IPS-18a (cell line): ENCODE measurements at regions not wholly inside any gene's neighbourhood (a gene's known extent, or its start where the extent isn't known, plus 50 kb on each side); places are given as distances from the start of the nearest gene placed in this dataset.
"Not testable (repeated sequence)": the region's sequence is repeated elsewhere in the genome, so short reads cannot be mapped to it uniquely, and the experiment has no call there.

Experiments
- H3K27ac ChIP-seq: one replicate; pipeline ENCODE4 v1.5.1; 2013; ENCODE audit warnings: low read length
- H3K27me3 ChIP-seq: one replicate; pipeline ENCODE4 v1.6.1; 2013; ENCODE audit warnings: mild to moderate bottlenecking, low read length; ENCODE audit not compliant: control insufficient read depth, insufficient read depth
- H3K36me3 ChIP-seq: one replicate; pipeline ENCODE4 v1.6.1; 2013; ENCODE audit warnings: low read depth, low read length; ENCODE audit not compliant: control insufficient read depth
- H3K4me1 ChIP-seq: one replicate; pipeline ENCODE4 v1.6.1; 2013; ENCODE audit warnings: low read depth, low read length; ENCODE audit not compliant: control insufficient read depth
- H3K4me3 ChIP-seq: one replicate; pipeline ENCODE4 v1.5.1; 2013; ENCODE audit warnings: low read length
- H3K9ac ChIP-seq: one replicate; pipeline ENCODE4 v1.6.1; 2013; ENCODE audit warnings: mild to moderate bottlenecking, low read length, moderate library complexity
- H3K9me3 ChIP-seq: one replicate; pipeline ENCODE4 v1.6.1; 2013; ENCODE audit warnings: low read depth, low read length; ENCODE audit not compliant: control insufficient read depth

- Histone ChIP-seq H3K36me3 (no peaks in the 10 kb centered on the region), H3K27me3 (no peaks in the 10 kb centered on the region)
Observed at GRCh38 chr14:28946267-28946666, 179.7 kb downstream of the FOXG1 start.

GRCh38 chr14:28949503-28949902 lies 182.9 kb downstream of the FOXG1 start:
- H3K9me3 ChIP-seq, result no peaks in the 10 kb centered on the region
- no peaks in the 10 kb centered on the region for H3K4me1 ChIP-seq
- H3K4me3 ChIP-seq, result no peak overlapping the region
- no peaks in the 10 kb centered on the region for H3K27me3 ChIP-seq
- H3K36me3 ChIP-seq, result no peaks in the 10 kb centered on the region
- H3K27ac ChIP-seq, result no peak overlapping the region
- H3K9ac ChIP-seq, result no peak overlapping the region

More at GRCh38 chr14:28946267-28946666, 179.7 kb downstream of the FOXG1 start:
- Histone ChIP-seq H3K9me3 (no peaks in the 10 kb centered on the region), H3K4me3 (no peak overlapping the region), H3K9ac (no peak overlapping the region), H3K4me1 (no peaks in the 10 kb centered on the region), H3K27ac (no peak overlapping the region)

GRCh38 chr14:28952161-28952560 lies 185.6 kb downstream of the FOXG1 start:
- Histone ChIP-seq H3K27ac (no peak overlapping the region), H3K27me3 (no peaks in the 10 kb centered on the region), H3K36me3 (no peaks in the 10 kb centered on the region), H3K4me1 (no peaks in the 10 kb centered on the region), H3K9me3 (no peaks in the 10 kb centered on the region), H3K9ac (no peak overlapping the region), H3K4me3 (no peak overlapping the region)

GRCh38 chr14:28952666-28953065 lies 186.1 kb downstream of the FOXG1 start:
- H3K36me3 ChIP-seq, result no peaks in the 10 kb centered on the region
- H3K4me3 ChIP-seq, result no peak overlapping the region
- no peaks in the 10 kb centered on the region for H3K4me1 ChIP-seq
- H3K9me3 ChIP-seq, result no peaks in the 10 kb centered on the region
- H3K9ac ChIP-seq, result no peak overlapping the region
- no peaks in the 10 kb centered on the region for H3K27me3 ChIP-seq
- H3K27ac ChIP-seq, result no peak overlapping the region

GRCh38 chr14:28953973-28954372 lies 187.4 kb downstream of the FOXG1 start:
- no peak overlapping the region for H3K27ac ChIP-seq
- no peaks in the 10 kb centered on the region for H3K4me1 ChIP-seq
- H3K36me3 ChIP-seq, result no peaks in the 10 kb centered on the region
- H3K27me3 ChIP-seq, result no peaks in the 10 kb centered on the region
- no peak overlapping the region for H3K9ac ChIP-seq
- no peak overlapping the region for H3K4me3 ChIP-seq
- H3K9me3 ChIP-seq, result no peaks in the 10 kb centered on the region

- no peaks in the 10 kb centered on the region for H3K36me3 ChIP-seq
- H3K27me3 ChIP-seq, result no peaks in the 10 kb centered on the region
- no peak overlapping the region for H3K27ac ChIP-seq
- no peaks in the 10 kb centered on the region for H3K9me3 ChIP-seq
- no peak overlapping the region for H3K9ac ChIP-seq
- H3K4me3 ChIP-seq, result no peak overlapping the region
- H3K4me1 ChIP-seq, result peaks cover 7% of the 10 kb centered on the region
Observed at GRCh38 chr14:28966416-28967233, 200.0 kb downstream of the FOXG1 start.

- no peak overlapping the region for H3K4me3 ChIP-seq
- H3K27ac ChIP-seq, result no peak overlapping the region
- no peaks in the 10 kb centered on the region for H3K9me3 ChIP-seq
- H3K27me3 ChIP-seq, result no peaks in the 10 kb centered on the region
- peaks cover 8% of the 10 kb centered on the region for H3K4me1 ChIP-seq
- H3K36me3 ChIP-seq, result no peaks in the 10 kb centered on the region
- H3K9ac ChIP-seq, result no peak overlapping the region
Observed at GRCh38 chr14:28975084-28975483, 208.5 kb downstream of the FOXG1 start.

GRCh38 chr14:28982228-28982627 lies 215.6 kb downstream of the FOXG1 start:
- H3K4me1 ChIP-seq, result no peaks in the 10 kb centered on the region
- no peak overlapping the region for H3K4me3 ChIP-seq
- no peaks in the 10 kb centered on the region for H3K9me3 ChIP-seq
- no peak overlapping the region for H3K9ac ChIP-seq
- no peaks in the 10 kb centered on the region for H3K27me3 ChIP-seq
- H3K36me3 ChIP-seq, result no peaks in the 10 kb centered on the region
- H3K27ac ChIP-seq, result no peak overlapping the region

GRCh38 chr14:28983279-28983678 lies 216.7 kb downstream of the FOXG1 start:
- Histone ChIP-seq H3K4me3 (no peak overlapping the region), H3K27ac (no peak overlapping the region), H3K9me3 (no peaks in the 10 kb centered on the region), H3K4me1 (no peaks in the 10 kb centered on the region), H3K36me3 (no peaks in the 10 kb centered on the region), H3K27me3 (no peaks in the 10 kb centered on the region), H3K9ac (no peak overlapping the region)

GRCh38 chr14:28987516-28987915 lies 220.9 kb downstream of the FOXG1 start:
- Histone ChIP-seq H3K9me3 (no peaks in the 10 kb centered on the region), H3K4me3 (no peak overlapping the region), H3K27ac (no peak overlapping the region), H3K36me3 (no peaks in the 10 kb centered on the region), H3K27me3 (no peaks in the 10 kb centered on the region), H3K4me1 (no peaks in the 10 kb centered on the region), H3K9ac (no peak overlapping the region)

- H3K4me1 ChIP-seq, H3K36me3 ChIP-seq, H3K27me3 ChIP-seq, H3K9me3 ChIP-seq, H3K9ac ChIP-seq, H3K27ac ChIP-seq, H3K4me3 ChIP-seq: not testable (repeated sequence)
Observed at GRCh38 chr14:28997196-28997595, 230.6 kb downstream of the FOXG1 start.

- Histone ChIP-seq H3K4me1 (no peaks in the 10 kb centered on the region), H3K9me3 (no peaks in the 10 kb centered on the region), H3K9ac (no peak overlapping the region), H3K27me3 (no peaks in the 10 kb centered on the region), H3K4me3 (no peak overlapping the region), H3K27ac (no peak overlapping the region), H3K36me3 (no peaks in the 10 kb centered on the region)
Observed at GRCh38 chr14:28999656-29000055, 233.1 kb downstream of the FOXG1 start.
